Breast epithelium (tissue), 4 donors: ENCODE measurements at regions not wholly inside any gene's neighbourhood (a gene's known extent, or its start where the extent isn't known, plus 50 kb on each side); places are given as distances from the start of the nearest gene placed in this dataset.

Source experiments
- DNase-seq, 2 donors: peaks; one replicate each; pipeline ENCODE4 v3.0.0-alpha.2; 2019; ENCODE audit warnings: low spot score in 2 of 2
- H3K27ac ChIP-seq, 2 donors: fragments of 200-600 bp; sonication (generic) in 1 of 2; one replicate each; pipeline ENCODE4 v1.5.1; 2016 to 2019; ENCODE audit warnings: mild to moderate bottlenecking in 1 of 2
- H3K27me3 ChIP-seq, 2 donors: fragments of 200-600 bp; sonication (generic) in 1 of 2; one replicate each; pipeline versions ENCODE4 v1.5.1 to v1.6.0; 2017 to 2019; ENCODE audit warnings: control low read depth in 1 of 2, mild to moderate bottlenecking in 1 of 2
- H3K36me3 ChIP-seq: fragments of 200-600 bp; one replicate; pipeline ENCODE4 v1.5.1; 2019
- H3K4me1 ChIP-seq, 2 donors: fragments of 200-600 bp; sonication (generic); one replicate each; pipeline ENCODE4 v1.5.1; 2016 to 2019; ENCODE audit warnings: control low read depth in 1 of 2
- H3K4me3 ChIP-seq, 3 donors: fragments of 200-600 bp; sonication (generic); 1 replicate in 2 of 3; 2 replicates in 1 of 3; pipeline ENCODE4 v1.5.1; 2016 to 2019; ENCODE audit warnings: mild to moderate bottlenecking in 3 of 3, moderate library complexity in 2 of 3
- H3K9me3 ChIP-seq, 2 donors: fragments of 200-600 bp; sonication (generic) in 1 of 2; one replicate each; pipeline ENCODE4 v1.5.1; 2016 to 2019; ENCODE audit warnings: control low read depth in 1 of 2
- POLR2A ChIP-seq: fragments of 450-650 bp; IDR thresholded peaks from one replicate; pipeline ENCODE4 v1.6.1; 2016; ENCODE audit warnings: antibody characterized with exemption, mild to moderate bottlenecking, moderate library complexity
- POLR2AphosphoS5 ChIP-seq, 3 donors: sonication (generic); formaldehyde crosslinking; IDR thresholded peaks; one replicate each; pipeline ENCODE4 v1.6.1; 2017; ENCODE audit warnings: antibody characterized with exemption in 3 of 3
- intact Hi-C: fragments of 100-400 bp; cut with DNase I; formaldehyde crosslinking; loops from one replicate; pipeline ENCODE4 v1.15.1; 2023; ENCODE audit warnings: low total_unique reads
- TF ChIP-seq, protein P1 (sequence below), 3 donors: fragments of 450-650 bp; IDR thresholded peaks; one replicate each; pipeline ENCODE4 v1.5.1; 2016 to 2017; ENCODE audit warnings: antibody characterized with exemption in 3 of 3, mild to moderate bottlenecking in 3 of 3, moderate library complexity in 3 of 3

DNA sequence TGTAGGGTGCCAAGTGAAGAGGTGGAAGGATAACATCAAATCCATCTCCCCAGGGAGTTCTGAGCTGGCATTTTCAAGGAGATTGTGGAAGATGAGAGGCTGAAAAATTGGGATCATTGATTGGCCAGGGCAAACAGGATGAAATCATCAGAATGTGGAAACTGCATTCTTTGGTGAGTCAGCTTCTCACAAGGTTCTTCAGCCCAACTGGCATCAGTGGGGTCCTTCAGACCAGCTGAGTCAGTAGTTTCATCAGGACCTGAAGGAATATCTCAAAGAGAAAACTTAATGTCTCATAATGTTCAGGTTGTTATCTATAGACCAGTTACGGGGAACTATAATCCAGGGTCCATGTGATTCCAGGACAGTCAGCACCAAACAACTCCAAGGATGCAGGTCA is 195.8 kb downstream of the HAO1 start:
- Histone ChIP-seq H3K9me3 (peaks cover 0 to 4% of the 10 kb centered on the region in 2 donors), H3K4me1 (no peaks in the 10 kb centered on the region), H3K36me3 (no peaks in the 10 kb centered on the region), H3K4me3 (no peak overlapping the region), H3K27me3 (no peaks in the 10 kb centered on the region), H3K27ac (no peak overlapping the region)
- no peak for DNase-seq
- intact Hi-C loops = no loop called here
- TF ChIP-seq POLR2AphosphoS5 (IDR thresholded peaks at IDR 0.05) (no peak), POLR2A (no peak)
- TF ChIP-seq, protein P1, sequence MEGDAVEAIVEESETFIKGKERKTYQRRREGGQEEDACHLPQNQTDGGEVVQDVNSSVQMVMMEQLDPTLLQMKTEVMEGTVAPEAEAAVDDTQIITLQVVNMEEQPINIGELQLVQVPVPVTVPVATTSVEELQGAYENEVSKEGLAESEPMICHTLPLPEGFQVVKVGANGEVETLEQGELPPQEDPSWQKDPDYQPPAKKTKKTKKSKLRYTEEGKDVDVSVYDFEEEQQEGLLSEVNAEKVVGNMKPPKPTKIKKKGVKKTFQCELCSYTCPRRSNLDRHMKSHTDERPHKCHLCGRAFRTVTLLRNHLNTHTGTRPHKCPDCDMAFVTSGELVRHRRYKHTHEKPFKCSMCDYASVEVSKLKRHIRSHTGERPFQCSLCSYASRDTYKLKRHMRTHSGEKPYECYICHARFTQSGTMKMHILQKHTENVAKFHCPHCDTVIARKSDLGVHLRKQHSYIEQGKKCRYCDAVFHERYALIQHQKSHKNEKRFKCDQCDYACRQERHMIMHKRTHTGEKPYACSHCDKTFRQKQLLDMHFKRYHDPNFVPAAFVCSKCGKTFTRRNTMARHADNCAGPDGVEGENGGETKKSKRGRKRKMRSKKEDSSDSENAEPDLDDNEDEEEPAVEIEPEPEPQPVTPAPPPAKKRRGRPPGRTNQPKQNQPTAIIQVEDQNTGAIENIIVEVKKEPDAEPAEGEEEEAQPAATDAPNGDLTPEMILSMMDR (IDR thresholded peaks at IDR 0.05) = no peak

DNA sequence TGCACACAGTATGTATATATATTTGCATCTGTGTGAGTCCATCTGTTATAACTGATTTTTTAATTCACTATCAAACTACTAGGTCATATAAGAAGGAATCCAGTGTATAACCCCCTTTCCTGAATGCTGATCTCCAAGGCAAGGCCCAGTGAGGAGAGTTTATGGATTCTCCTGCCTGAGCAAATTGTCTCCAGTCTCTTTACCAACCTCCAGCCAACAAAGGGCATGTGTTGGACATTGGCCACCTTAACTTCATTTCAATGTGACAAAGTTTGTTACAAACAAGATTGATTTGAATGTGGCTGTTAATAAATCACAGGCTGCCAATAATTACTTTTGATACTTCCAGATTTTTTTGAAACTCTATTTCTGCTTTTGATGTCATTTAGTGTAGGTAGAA is 191.6 kb downstream of the HAO1 start:
- Histone ChIP-seq H3K4me3 (no peak overlapping the region), H3K36me3 (no peaks in the 10 kb centered on the region), H3K9me3 (peaks cover 0 to 4% of the 10 kb centered on the region in 2 donors), H3K4me1 (no peaks in the 10 kb centered on the region), H3K27ac (no peak overlapping the region), H3K27me3 (no peaks in the 10 kb centered on the region)
- TF ChIP-seq, protein P1 (IDR thresholded peaks at IDR 0.05) = no peak
- no peak for TF ChIP-seq POLR2A
- no peak for TF ChIP-seq POLR2AphosphoS5 (IDR thresholded peaks at IDR 0.05)
- intact Hi-C loops = no loop called here
- DNase-seq = no peak

DNA sequence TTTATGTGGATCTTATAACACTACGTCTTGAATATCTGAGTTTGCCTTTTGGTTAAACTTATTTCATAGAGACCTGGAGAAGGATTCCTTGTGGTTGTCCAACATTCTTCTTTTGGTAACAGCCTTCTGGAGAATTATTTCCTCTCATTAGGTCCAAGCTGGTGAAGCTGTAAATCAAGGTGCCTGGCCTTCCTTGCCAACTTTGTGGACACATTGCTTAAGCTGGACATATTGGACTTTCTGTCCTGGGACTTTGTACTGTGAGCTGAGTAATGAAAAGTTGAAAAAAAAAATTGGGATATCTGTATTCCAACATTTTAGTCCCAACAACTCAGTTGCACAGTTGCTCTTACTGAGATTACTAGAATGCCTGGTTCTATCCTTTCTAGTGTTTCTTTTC is 186.2 kb downstream of the HAO1 start:
- intact Hi-C loops = no loop called here
- H3K4me3 ChIP-seq = no peak overlapping the region

DNA sequence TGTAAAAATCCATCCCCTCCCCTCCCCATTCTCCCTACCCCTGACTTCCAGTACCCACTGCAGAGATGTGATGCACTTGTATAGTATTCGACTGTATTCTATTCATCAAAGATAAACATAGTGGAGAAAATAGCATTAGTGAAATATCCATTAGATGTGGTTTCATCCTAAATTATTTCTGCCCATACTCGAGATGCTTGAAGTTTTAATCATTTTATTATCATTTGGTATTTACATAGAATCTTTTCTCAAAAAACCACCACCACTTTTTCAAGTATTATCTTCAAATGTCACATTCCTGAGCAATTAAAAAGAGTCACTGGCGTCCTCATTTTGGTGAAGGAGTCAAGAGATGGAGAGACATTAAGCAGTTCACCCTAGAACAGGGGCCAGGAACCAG is 181.9 kb downstream of the HAO1 start:
- intact Hi-C loops = no loop called here
- no peaks in the 10 kb centered on the region for H3K36me3 ChIP-seq
- no peaks in the 10 kb centered on the region for H3K9me3 ChIP-seq
- no peak overlapping the region for H3K27ac ChIP-seq
- TF ChIP-seq POLR2AphosphoS5 (IDR thresholded peaks at IDR 0.05) (no peak), POLR2A (no peak)
- TF ChIP-seq, protein P1 (IDR thresholded peaks at IDR 0.05) = no peak
- H3K4me1 ChIP-seq = no peaks in the 10 kb centered on the region
- no peak overlapping the region for H3K4me3 ChIP-seq
- H3K27me3 ChIP-seq = no peaks in the 10 kb centered on the region
- DNase-seq = no peak

More for the DNA sequence above, 186.2 kb downstream of the HAO1 start:
- Histone ChIP-seq H3K27ac (no peak overlapping the region), H3K36me3 (no peaks in the 10 kb centered on the region), H3K9me3 (no peaks in the 10 kb centered on the region), H3K27me3 (no peaks in the 10 kb centered on the region), H3K4me1 (no peaks in the 10 kb centered on the region)
- DNase-seq = no peak
- TF ChIP-seq, protein P1 (IDR thresholded peaks at IDR 0.05) = no peak
- TF ChIP-seq POLR2AphosphoS5 (IDR thresholded peaks at IDR 0.05) (no peak), POLR2A (no peak)

DNA sequence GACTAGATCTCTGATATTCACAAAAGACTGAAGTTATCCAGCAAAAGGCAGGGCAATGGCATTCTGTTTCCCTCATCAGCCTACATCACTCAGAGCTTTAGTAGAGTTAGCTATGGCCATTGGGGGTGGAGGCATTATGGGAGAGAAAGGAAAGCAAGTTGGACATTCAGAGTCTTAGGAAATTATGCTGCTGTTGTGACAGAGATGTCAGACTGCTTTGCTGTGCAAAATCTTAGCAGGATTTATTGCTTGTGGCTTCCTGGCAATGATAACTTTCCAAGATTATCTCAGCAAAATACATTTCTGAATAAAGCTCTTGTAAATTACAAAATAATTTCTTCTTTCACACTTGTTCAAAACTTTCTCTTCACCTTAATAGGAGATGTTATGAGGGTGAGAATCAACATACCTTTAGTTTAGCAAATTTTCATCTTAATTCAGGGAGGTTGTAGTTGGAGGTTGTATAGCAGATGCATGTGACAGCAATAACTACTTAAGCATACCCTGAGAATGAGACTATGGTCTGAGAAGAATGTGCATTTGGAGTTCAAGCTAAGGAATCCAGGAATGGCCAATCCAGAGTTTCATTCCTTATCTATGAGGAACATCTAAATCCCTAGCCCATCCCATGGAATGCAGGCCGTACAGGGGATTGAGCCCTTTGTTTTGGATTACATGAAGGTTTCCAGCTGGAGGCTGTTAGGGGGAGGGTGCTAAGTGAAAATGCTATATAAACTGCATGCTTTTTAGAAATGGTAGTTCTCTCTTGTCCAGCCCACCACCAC is 179.8 kb downstream of the HAO1 start:
- Histone ChIP-seq H3K4me1 (no peaks in the 10 kb centered on the region), H3K4me3 (no peak overlapping the region), H3K36me3 (no peaks in the 10 kb centered on the region), H3K27me3 (no peaks in the 10 kb centered on the region), H3K9me3 (no peaks in the 10 kb centered on the region), H3K27ac (no peak overlapping the region)
- DNase-seq = no peak
- intact Hi-C loops = no loop called here
- TF ChIP-seq POLR2A = no peak
- TF ChIP-seq POLR2AphosphoS5 (IDR thresholded peaks at IDR 0.05) = no peak
- TF ChIP-seq, protein P1 (IDR thresholded peaks at IDR 0.05) = no peak
